Stimulated activated CD8-positive, alpha-beta memory T cell treated with anti-CD3 and anti-CD28 coated beads, Interleukin-4, amount 100 ng/mL, for 4 hours (primary cell): ENCODE measurements at regions not wholly inside any gene's neighbourhood (a gene's known extent, or its start where the extent isn't known, plus 50 kb on each side); places are given as distances from the start of the nearest gene placed in this dataset.

ENCODE experiments used
- DNase-seq, 2 donors: peaks; one replicate each; pipeline ENCODE4 v3.0.0-alpha.2; 2020; ENCODE audit warnings: low read depth in 2 of 2, low spot score in 1 of 2

DNA sequence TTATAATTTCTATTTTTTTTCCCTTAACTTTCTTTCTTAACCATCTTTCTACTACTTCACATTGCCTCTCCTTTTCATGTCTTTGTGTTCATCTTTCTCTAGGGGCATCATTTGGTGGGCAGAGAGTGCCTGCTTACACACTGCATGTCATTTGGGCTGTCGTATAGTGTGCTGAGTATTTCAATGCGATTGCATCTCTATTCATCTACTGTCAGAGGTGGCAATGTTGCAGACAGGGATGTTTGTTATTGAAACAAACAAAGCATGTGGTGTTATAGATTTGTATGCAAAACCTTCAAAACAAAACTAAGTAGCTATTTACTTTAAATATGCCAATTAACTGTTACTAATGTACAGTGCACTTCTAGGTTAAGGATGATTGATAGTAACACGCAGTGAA lies 141.1 kb upstream of the MEF2C start:
- DNase-seq, result no peak

DNA sequence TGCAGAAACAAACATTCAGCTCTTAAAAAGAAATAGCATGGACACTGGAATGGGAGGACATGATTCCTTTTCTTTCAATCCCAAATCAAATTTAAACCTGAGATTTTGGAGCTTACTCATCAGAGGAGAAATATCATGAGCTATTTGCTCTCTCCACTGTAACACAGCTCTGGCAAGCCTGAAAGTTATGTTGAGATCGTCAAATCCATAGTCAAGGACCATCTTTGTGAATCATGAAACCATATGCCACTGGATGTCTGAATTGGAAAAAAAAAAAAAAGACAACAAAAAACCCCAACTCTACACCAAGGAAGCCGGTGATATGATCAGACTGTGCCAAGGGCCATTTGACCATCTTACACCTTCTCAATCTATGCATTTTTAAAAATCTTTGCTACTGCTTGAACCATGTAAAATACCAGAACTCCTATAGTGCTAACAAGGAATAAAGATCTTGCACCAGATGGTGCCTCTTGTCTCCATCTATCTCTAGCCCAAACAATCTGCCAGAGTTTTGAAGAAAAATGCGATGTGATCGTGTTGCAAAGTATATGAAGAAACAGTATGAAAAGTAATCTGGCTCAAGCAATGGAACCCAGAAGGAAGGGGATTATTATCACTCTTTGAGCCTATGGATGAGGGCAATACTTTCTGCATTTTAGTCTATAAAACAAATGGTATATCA lies 138.1 kb upstream of the MEF2C start:
- no peak for DNase-seq

GRCh38 chr5:89016741-89017303 lies 133.8 kb upstream of the MEF2C start:
- DNase-seq, result no peak

- DNase-seq, result no peak
These were observed 132.4 kb upstream of the MEF2C start for GRCh38 chr5:89015409-89015808.

DNA sequence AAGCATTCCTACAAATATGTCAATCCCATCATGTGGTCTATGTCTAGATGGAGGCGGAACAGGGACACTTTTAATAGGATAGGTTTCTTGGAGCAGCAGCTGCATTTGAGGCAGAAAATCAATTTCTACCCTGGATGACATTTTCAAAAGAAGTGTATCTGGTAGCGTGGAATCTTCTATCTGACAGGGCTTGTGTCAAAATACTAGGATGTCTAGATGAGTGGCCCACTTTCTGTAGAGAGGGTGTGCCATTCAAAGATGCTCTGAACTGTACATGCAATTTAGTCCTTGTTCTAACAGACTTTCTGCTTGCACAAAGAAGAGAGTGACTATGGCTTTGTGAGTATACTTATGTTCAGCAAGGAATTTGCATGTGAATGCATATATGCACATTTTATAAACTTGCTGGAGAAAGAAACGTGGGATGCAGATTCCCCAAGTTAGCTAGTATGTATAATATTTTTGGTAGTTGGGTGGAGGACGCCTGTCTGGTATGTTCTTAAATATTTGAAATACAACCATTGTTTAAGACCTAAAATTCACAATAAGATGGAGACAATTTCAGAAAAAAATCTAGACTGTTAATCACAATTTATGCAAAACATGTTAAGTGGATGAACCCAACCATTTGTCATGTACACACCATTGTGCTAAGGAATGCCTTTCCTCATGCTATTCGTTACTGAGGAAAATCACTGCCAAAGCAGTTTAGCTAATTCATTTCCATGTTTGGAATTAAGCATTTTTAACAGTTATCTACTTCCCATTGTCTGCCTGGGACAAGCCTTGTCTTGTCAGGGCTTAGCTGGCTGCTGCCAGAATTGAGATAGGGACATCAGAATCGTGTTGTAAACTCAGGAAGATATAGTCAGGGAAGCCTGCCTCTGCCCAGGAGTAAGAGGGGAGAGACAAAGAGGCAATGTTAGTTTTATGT lies 129.1 kb upstream of the MEF2C start:
- DNase-seq, result no peak

- DNase-seq, result no peak
These were observed 127.5 kb upstream of the MEF2C start for GRCh38 chr5:89010512-89010911.

- no peak for DNase-seq
These were observed 125.3 kb upstream of the MEF2C start for GRCh38 chr5:89008291-89008690.

- DNase-seq, result no peak
These were observed 123.0 kb upstream of the MEF2C start for GRCh38 chr5:89005990-89006389.

GRCh38 chr5:89004379-89004778 lies 121.4 kb upstream of the MEF2C start:
- DNase-seq, result no peak

GRCh38 chr5:89003563-89004036 lies 120.6 kb upstream of the MEF2C start:
- DNase-seq, result no peak

DNA sequence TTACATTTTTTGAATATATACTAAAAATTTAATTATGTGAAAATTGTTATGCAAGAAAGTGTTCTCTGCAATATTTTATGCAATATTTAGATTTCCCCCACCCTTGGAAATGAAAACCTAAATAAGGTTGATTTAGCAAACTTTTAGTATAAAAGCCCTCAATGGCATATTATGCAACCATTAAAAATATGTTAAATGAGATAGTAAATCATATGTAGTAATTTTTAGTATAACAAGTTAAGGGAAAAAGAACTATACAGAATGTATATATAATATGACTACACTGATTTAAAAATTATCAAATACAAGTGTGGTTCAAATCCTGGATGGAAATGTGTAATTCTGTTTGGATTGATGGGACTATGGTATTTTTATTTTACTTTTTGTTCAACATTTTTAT lies 116.9 kb upstream of the MEF2C start:
- DNase-seq, result no peak

GRCh38 chr5:88997937-88998336 lies 115.0 kb upstream of the MEF2C start:
- DNase-seq, result no peak

DNA sequence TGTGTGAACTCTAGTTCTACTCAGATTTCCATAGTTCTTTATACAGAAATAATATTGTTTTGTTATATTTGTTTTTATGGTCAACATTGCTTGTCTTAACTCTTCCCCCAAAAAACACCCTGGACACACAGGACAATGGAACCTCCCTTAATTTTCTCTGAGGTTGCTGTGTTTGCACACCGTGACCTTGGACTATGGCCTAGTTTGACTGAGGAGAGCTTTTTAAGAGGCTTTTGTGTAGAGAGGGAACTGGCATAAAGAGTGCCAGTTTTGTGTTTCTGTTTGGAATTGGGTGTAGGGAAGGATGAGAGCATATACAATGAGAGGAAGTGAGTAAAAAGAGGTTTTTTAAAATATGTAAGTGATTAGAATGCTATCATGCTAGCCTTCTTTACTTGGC lies 101.1 kb upstream of the MEF2C start:
- DNase-seq, result no peak

DNA sequence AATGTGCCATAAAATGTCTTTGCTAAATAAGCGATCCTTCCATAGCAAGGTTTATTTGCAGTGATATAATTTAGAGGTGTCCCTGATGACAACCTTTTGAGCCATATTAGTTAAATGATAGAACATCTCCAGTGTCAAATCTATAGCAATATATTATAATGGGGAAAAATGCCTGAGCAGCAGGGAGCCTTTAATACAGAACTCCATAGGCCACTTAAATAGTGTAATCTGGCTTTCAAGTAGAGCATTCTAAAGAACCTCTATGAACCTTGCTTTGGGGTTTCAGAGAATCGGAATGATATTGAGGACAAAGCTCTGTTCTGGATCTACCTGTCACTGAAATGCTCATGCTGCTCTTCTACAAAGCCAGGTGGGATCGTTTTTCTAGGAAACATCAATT lies 96.7 kb upstream of the MEF2C start:
- no peak for DNase-seq

DNA sequence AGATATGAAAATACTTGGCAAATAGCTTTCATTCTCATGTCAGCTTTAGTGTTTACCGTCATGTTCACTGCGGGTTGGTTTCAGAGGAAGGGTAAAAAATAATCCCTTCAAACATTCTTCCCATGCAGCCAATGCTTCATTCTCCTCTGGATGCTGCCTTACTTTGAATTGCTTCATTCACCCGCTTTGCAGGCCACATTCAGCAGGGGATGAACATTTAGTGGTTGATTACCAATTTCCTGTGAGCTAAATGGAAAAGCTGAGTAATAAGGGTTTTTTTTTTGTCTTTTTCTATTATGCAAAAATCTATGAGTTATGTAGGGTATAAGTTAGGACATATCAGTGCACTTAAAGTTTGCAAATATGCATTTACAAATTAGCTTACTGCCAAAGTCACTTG lies 96.3 kb upstream of the MEF2C start:
- no peak for DNase-seq

- no peak for DNase-seq
These were observed 93.9 kb upstream of the MEF2C start for GRCh38 chr5:88976914-88977313.

GRCh38 chr5:88967633-88968585 lies 84.9 kb upstream of the MEF2C start:
- DNase-seq, result no peak

GRCh38 chr5:88964831-88965230 lies 81.8 kb upstream of the MEF2C start:
- no peak for DNase-seq

GRCh38 chr5:88957013-88957412 lies 74.0 kb upstream of the MEF2C start:
- no peak for DNase-seq

DNA sequence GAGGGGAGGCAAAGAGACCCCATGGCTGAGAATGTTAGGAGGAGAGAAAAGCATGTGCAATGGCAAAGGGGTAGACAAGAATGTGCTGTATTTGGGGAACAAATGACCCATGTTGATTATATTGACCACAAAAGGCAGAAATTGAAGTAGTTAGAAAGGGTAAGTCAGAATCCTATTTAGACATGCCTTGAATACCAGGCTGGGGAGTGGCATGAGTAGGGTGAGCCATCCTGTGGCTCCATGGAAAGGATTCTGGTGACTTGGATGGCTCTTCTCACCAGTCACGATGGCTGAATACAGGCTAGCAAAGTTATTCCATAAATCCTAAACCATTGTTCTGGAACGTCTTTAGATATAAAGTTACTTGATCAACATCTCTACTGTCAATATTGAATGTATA lies 73.4 kb upstream of the MEF2C start:
- DNase-seq, result no peak

DNA sequence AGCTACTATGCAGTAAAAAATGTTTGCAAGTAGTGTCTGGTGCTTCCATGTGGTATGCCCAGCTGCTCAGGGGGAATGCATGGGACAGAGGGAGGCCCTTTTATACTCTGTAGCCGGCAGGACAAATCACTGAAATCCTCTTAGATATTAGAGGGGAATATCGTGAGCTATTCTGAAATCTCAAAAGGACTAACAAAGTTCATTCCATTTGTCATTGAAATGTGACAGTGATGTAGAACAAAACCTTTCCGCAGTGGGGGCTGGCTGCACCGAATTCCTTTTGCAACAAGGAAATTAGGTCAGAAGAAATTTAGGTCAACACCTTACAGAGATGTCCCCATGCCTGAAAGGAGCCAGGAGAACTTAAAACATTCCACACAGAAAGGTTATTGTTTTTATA lies 72.4 kb upstream of the MEF2C start:
- DNase-seq, result no peak
